GM23338 (cell line): ENCODE measurements at regions not wholly inside any gene's neighbourhood (a gene's known extent, or its start where the extent isn't known, plus 50 kb on each side); places are given as distances from the start of the nearest gene placed in this dataset.
A peak's percentile ranks its signal among the peaks of the same experiment; 100 is the strongest.

ENCODE experiments used
- ATAC-seq: fragments of 200-7000 bp; cut with Tn5 transposase; 3 replicates; pipeline ENCODE4 v1.9.1; 2020
- DNase-seq: peaks from one replicate; pipeline ENCODE4 v3.0.0-alpha.2; 2015; ENCODE audit warnings: low spot score
- H2AFZ ChIP-seq: fragments of 200-600 bp; sonication (generic); 2 replicates; pipeline ENCODE4 v1.8.0; 2016; ENCODE audit warnings: antibody characterized with exemption, mild to moderate bottlenecking, moderate library complexity
- H3F3A ChIP-seq: fragments of 200-600 bp; sonication (generic); replicated peaks from 2 replicates; pipeline ENCODE4 v1.8.0; 2017; ENCODE audit warnings: antibody characterized with exemption, mixed run types, low read depth
- H3K27ac ChIP-seq: fragments of 200-600 bp; sonication (generic); 2 replicates; pipeline ENCODE4 v1.6.1; 2016; ENCODE audit warnings: low read depth
- H3K27me3 ChIP-seq: fragments of 200-600 bp; sonication (generic); 2 replicates; pipeline ENCODE4 v1.8.0; 2016; ENCODE audit warnings: mild to moderate bottlenecking, mixed run types, moderate library complexity; ENCODE audit not compliant: insufficient read depth
- H3K36me3 ChIP-seq: fragments of 200-600 bp; sonication (generic); 2 replicates; pipeline ENCODE4 v1.8.0; 2016; ENCODE audit warnings: mild to moderate bottlenecking; ENCODE audit not compliant: insufficient read depth
- H3K4me1 ChIP-seq: fragments of 200-600 bp; sonication (generic); 2 replicates; pipeline ENCODE4 v1.8.0; 2016; ENCODE audit warnings: mild to moderate bottlenecking, moderate library complexity; ENCODE audit not compliant: insufficient read depth
- H3K4me2 ChIP-seq: fragments of 200-600 bp; sonication (generic); 2 replicates; pipeline ENCODE4 v1.7.1; 2017; ENCODE audit warnings: mixed run types
- H3K4me3 ChIP-seq: fragments of 200-600 bp; sonication (generic); 2 replicates; pipeline ENCODE4 v1.6.1; 2016; ENCODE audit warnings: mixed run types
- H3K79me2 ChIP-seq: fragments of 200-600 bp; sonication (generic); replicated peaks from 2 replicates; pipeline ENCODE4 v1.8.0; 2017; ENCODE audit warnings: mild to moderate bottlenecking; ENCODE audit not compliant: insufficient read depth
- H3K9me2 ChIP-seq: fragments of 200-600 bp; sonication (generic); 2 replicates; pipeline ENCODE4 v1.8.0; 2017; ENCODE audit not compliant: insufficient read depth
- H4K20me1 ChIP-seq: fragments of 200-600 bp; sonication (generic); replicated peaks from 2 replicates; pipeline ENCODE4 v1.8.0; 2017; ENCODE audit warnings: mild to moderate bottlenecking; ENCODE audit not compliant: insufficient read depth
- H3K27ac Mint-ChIP-seq: 2 replicates; pipeline ENCODE4 v1.8.0; 2020; ENCODE audit warnings: inconsistent platforms, mild to moderate bottlenecking, moderate library complexity, mixed read lengths
- H3K27me3 Mint-ChIP-seq: 3 replicates; pipeline ENCODE4 v1.8.0; 2022; ENCODE audit warnings: low read depth, mild to moderate bottlenecking, moderate library complexity, mixed read lengths, inconsistent platforms; ENCODE audit not compliant: insufficient read depth, poor library complexity
- H3K36me3 Mint-ChIP-seq: 3 replicates; pipeline ENCODE4 v1.8.0; 2021; ENCODE audit warnings: low read depth, mild to moderate bottlenecking, inconsistent platforms, moderate library complexity, mixed read lengths
- H3K4me1 Mint-ChIP-seq: 3 replicates; pipeline ENCODE4 v1.8.0; 2020; ENCODE audit warnings: mild to moderate bottlenecking, inconsistent platforms, mixed read lengths
- H3K4me3 Mint-ChIP-seq: 3 replicates; pipeline ENCODE4 v1.8.0; 2021; ENCODE audit warnings: moderate library complexity, mild to moderate bottlenecking, inconsistent platforms, mixed read lengths
- H3K9me3 Mint-ChIP-seq: 3 replicates; pipeline ENCODE4 v1.8.0; 2020; ENCODE audit warnings: moderate library complexity, mild to moderate bottlenecking, inconsistent platforms, mixed read lengths
- CREB1 ChIP-seq: fragments of 250-450 bp; sonication (Bioruptor Pico); IDR thresholded peaks from 2 replicates; pipeline ENCODE4 v1.5.0; 2020; ENCODE audit warnings: low read depth, mild to moderate bottlenecking, moderate library complexity
- CTCF ChIP-seq, 2 experiments: fragments of 200-600 bp in 1 of 2; sonication (generic) in 1 of 2; conservative IDR thresholded peaks; 2 replicates each; pipeline versions ENCODE4 v1.5.1 to v1.6.1; 2016 to 2017; ENCODE audit warnings: antibody characterized with exemption in 2 of 2, low read depth in 2 of 2, mild to moderate bottlenecking in 2 of 2, moderate library complexity in 1 of 2
- ETS1 ChIP-seq: IDR thresholded peaks from 2 replicates; pipeline ENCODE4 v1.6.1; 2016; ENCODE audit warnings: antibody characterized with exemption
- EZH2 ChIP-seq: fragments of 200-600 bp; sonication (generic); IDR thresholded peaks from one replicate; pipeline ENCODE4 v1.8.0; 2017; ENCODE audit warnings: antibody characterized with exemption, mild to moderate bottlenecking, low read depth; ENCODE audit not compliant: unreplicated experiment
- EZH2phosphoT487 ChIP-seq: fragments of 200-600 bp; sonication (generic); IDR thresholded peaks from one replicate; pipeline ENCODE4 v1.8.1; 2018; ENCODE audit warnings: antibody characterized with exemption; ENCODE audit not compliant: unreplicated experiment
- JUNB ChIP-seq: IDR thresholded peaks from one replicate; pipeline ENCODE4 v1.6.1; 2016; ENCODE audit warnings: antibody characterized with exemption; ENCODE audit not compliant: unreplicated experiment
- NANOG ChIP-seq: IDR thresholded peaks from 2 replicates; pipeline ENCODE4 v1.6.1; 2016; ENCODE audit warnings: antibody characterized with exemption, borderline replicate concordance
- POLR2AphosphoS5 ChIP-seq: IDR thresholded peaks from 2 replicates; pipeline ENCODE4 v1.6.1; 2016; ENCODE audit warnings: antibody characterized with exemption, low read depth
- REST ChIP-seq: IDR thresholded peaks from one replicate; pipeline ENCODE4 v1.6.1; 2018; ENCODE audit warnings: antibody characterized with exemption; ENCODE audit not compliant: unreplicated experiment
- STAT1 ChIP-seq: IDR thresholded peaks from one replicate; pipeline ENCODE4 v1.6.1; 2016; ENCODE audit warnings: antibody characterized with exemption; ENCODE audit not compliant: unreplicated experiment
- ZNF114 ChIP-seq: fragments of 250-450 bp; sonication (Bioruptor Pico); IDR thresholded peaks from 2 replicates; pipeline ENCODE4 v1.5.0; 2020; ENCODE audit warnings: mild to moderate bottlenecking, moderate library complexity
- ZNF331 ChIP-seq: fragments of 250-450 bp; sonication (Bioruptor Pico); IDR thresholded peaks from 2 replicates; pipeline ENCODE4 v1.5.0; 2020; ENCODE audit warnings: low read depth, mild to moderate bottlenecking, moderate library complexity
- ZNF462 ChIP-seq: fragments of 250-450 bp; sonication (Bioruptor Pico); IDR thresholded peaks from 2 replicates; pipeline ENCODE4 v1.5.0; 2020; ENCODE audit warnings: mild to moderate bottlenecking, moderate library complexity

- Mint-ChIP-seq H3K27me3 (peaks cover 16% of the 10 kb centered on the region), H3K9me3 (peaks cover 2% of the 10 kb centered on the region; the same call in 1 of the 3 replicates), H3K27ac (no peak overlapping the region), H3K36me3 (no peaks in the 10 kb centered on the region), H3K4me1 (peaks cover 20% of the 10 kb centered on the region), H3K4me3 (no peak overlapping the region)
- peak; percentile 96 for ATAC-seq
- H3K4me1 ChIP-seq = peaks cover 18% of the 10 kb centered on the region
- H3F3A ChIP-seq = no peaks in the 10 kb centered on the region
- H3K27ac ChIP-seq = no peak overlapping the region
- TF ChIP-seq EZH2 (no peak), ZNF331 (no peak), JUNB (no peak), CREB1 (CRISPR knock-in tag) (no peak), EZH2phosphoT487 (no peak), REST (no peak), STAT1 (no peak), NANOG (no peak), CTCF (conservative IDR thresholded peaks at IDR 0.05; ENCODE audit: low read depth in 2 of 2) (no peak), POLR2AphosphoS5 (no peak), ETS1 (no peak), ZNF462 (CRISPR knock-in tag) (no peak), ZNF114 (no peak)
- H3K27me3 ChIP-seq = no peaks in the 10 kb centered on the region
- no peaks in the 10 kb centered on the region for H3K79me2 ChIP-seq
- 0 out of 2 replicates have a peak overlapping the region, but pooled peaks have one; percentile 52 for H2AFZ ChIP-seq
- H3K4me3 ChIP-seq = no peak overlapping the region
- DNase-seq = peak; percentile 52
- H4K20me1 ChIP-seq = no peaks in the 10 kb centered on the region
- no peaks in the 10 kb centered on the region; the same call in 1 of the 2 replicates for H3K36me3 ChIP-seq
- no peaks in the 10 kb centered on the region; the same call in 1 of the 2 replicates for H3K9me2 ChIP-seq
- 0 out of 2 replicates have a peak overlapping the region, but pooled peaks have one; percentile 1 for H3K4me2 ChIP-seq
These were observed 66.5 kb upstream of the IER3 start for GRCh38 chr6:30810813-30811339.
